HepG2 (cell line): ENCODE measurements at regions not wholly inside any gene's neighbourhood (a gene's known extent, or its start where the extent isn't known, plus 50 kb on each side); places are given as distances from the start of the nearest gene placed in this dataset.

Experiments used
- ATAC-seq: fragments of 200-7000 bp; cut with Tn5 transposase; 3 replicates; pipeline ENCODE4 v1.9.1; 2020; ENCODE audit warnings: mild to moderate bottlenecking, moderate library complexity
- BruUV-seq: library from RNA; stranded (reverse); fragments of 400-500 nt; replicated peaks from 2 replicates; lab custom pipeline; 2021; lab: Mats Ljungman, UMichigan
- CTCF ChIA-PET: fragments of 300-600 bp; formaldehyde crosslinking; extraction: SDS; loops from one replicate; lab custom pipeline; 2021; ENCODE audit warnings: low total read pairs, inconsistent platforms, low intra/inter-chr PET ratio; lab: Yijun Ruan, JAX
- POLR2A ChIA-PET: fragments of 350-600 bp; sonication (Branson Sonifier 250); formaldehyde crosslinking; loops from one replicate; lab custom pipeline; 2020; ENCODE audit warnings: antibody characterized with exemption, inconsistent platforms; lab: Yijun Ruan, JAX
- DNase-seq: peaks from one replicate; pipeline ENCODE4 v3.0.0-alpha.2; 2015; ENCODE audit warnings: low spot score
- FAIRE-seq: peaks from 3 replicates; lab custom pipeline; 2011; peaks lifted over from hg19 to GRCh38; lab: Jason Lieb, UNC
- H2AFZ ChIP-seq: one replicate; pipeline ENCODE4 v1.6.1; 2011; ENCODE audit warnings: low read length, inconsistent platforms
- H3K27ac ChIP-seq: fragments of 300-600 bp; 3 replicates; pipeline ENCODE4 v1.8.0; 2011; ENCODE audit warnings: mixed run types, mild to moderate bottlenecking, mixed read lengths, low read length, inconsistent platforms; ENCODE audit not compliant: insufficient read depth; ENCODE audit errors: extremely low read length
- H3K27me3 ChIP-seq, 2 experiments: fragments of 200-600 bp in 1 of 2; 2 replicates in 1 of 2; 3 replicates in 1 of 2; pipeline versions ENCODE4 v1.6.0 to v1.8.0; 2011; ENCODE audit warnings: low read length in 2 of 2, mild to moderate bottlenecking in 2 of 2, moderate library complexity in 2 of 2, inconsistent platforms in 1 of 2; ENCODE audit not compliant: insufficient read depth in 2 of 2, control insufficient read depth in 1 of 2
- H3K36me3 ChIP-seq, 2 experiments: fragments of 200-600 bp in 1 of 2; replicated peaks in 1 of 2; 2 replicates in 1 of 2; 3 replicates in 1 of 2; pipeline versions ENCODE4 v1.5.1 to v1.8.0; 2011; ENCODE audit warnings: low read length in 2 of 2, inconsistent platforms in 1 of 2; ENCODE audit not compliant: insufficient read depth in 2 of 2, control insufficient read depth in 1 of 2
- H3K4me1 ChIP-seq: 2 replicates; pipeline ENCODE4 v1.5.1; 2012; ENCODE audit warnings: low read length, inconsistent platforms; ENCODE audit not compliant: insufficient read depth
- H3K4me2 ChIP-seq: 2 replicates; pipeline ENCODE4 v1.6.0; 2011; ENCODE audit warnings: low read depth, low read length, inconsistent platforms
- H3K4me3 ChIP-seq, 3 experiments: fragments of 200-600 bp in 1 of 3; sonication (generic), shearing (Covaris generic) in 1 of 3; replicated peaks in 1 of 3; 2 replicates each; pipeline ENCODE4 v1.5.1; 2011 to 2016; ENCODE audit warnings: low read length in 3 of 3, inconsistent platforms in 2 of 3, low read depth in 2 of 3, mild to moderate bottlenecking in 2 of 3, control low read depth in 1 of 3, mixed read lengths in 1 of 3; ENCODE audit not compliant: insufficient read depth in 1 of 3
- H3K79me2 ChIP-seq: one replicate; pipeline ENCODE4 v1.6.1; 2011; ENCODE audit warnings: low read length, inconsistent platforms; ENCODE audit not compliant: insufficient read depth
- H3K9ac ChIP-seq: 2 replicates; pipeline ENCODE4 v1.6.0; 2011; ENCODE audit warnings: mild to moderate bottlenecking, low read depth, low read length, inconsistent platforms; ENCODE audit not compliant: insufficient read depth
- H3K9me3 ChIP-seq: 2 replicates; pipeline ENCODE4 v1.5.1; 2012; ENCODE audit warnings: mild to moderate bottlenecking, low read length
- H4K20me1 ChIP-seq: 2 replicates; pipeline ENCODE4 v1.6.0; 2011; ENCODE audit warnings: inconsistent platforms, mild to moderate bottlenecking, low read length, moderate library complexity; ENCODE audit not compliant: insufficient read depth
- CREB1 ChIP-seq, 2 experiments: fragments of 450-650 bp in 1 of 2; IDR thresholded peaks; 2 replicates each; pipeline ENCODE4 v1.6.1; 2016 to 2017; ENCODE audit warnings: control low read depth in 1 of 2, mild to moderate bottlenecking in 1 of 2, missing compliant biosample characterization in 1 of 2, missing genetic modification characterization in 1 of 2
- MAZ ChIP-seq, 2 experiments: sonication (generic) in 1 of 2; formaldehyde crosslinking in 1 of 2; IDR thresholded peaks; 2 replicates each; pipeline versions ENCODE4 v1.5.0 to v1.6.1; 2012 to 2020; ENCODE audit warnings: low read depth in 2 of 2, mild to moderate bottlenecking in 2 of 2, borderline replicate concordance in 1 of 2, improper control_type of control experiment in 1 of 2, low read length in 1 of 2, missing genetic modification reagents in 1 of 2, moderate library complexity in 1 of 2
- MLLT10 ChIP-seq: sonication (generic); formaldehyde crosslinking; IDR thresholded peaks from 2 replicates; pipeline ENCODE4 v1.4.0; 2020; ENCODE audit warnings: missing genetic modification reagents
- SNAI1 ChIP-seq: sonication (generic); formaldehyde crosslinking; IDR thresholded peaks from 2 replicates; pipeline ENCODE4 v1.5.0; 2020; ENCODE audit warnings: mild to moderate bottlenecking, missing genetic modification reagents, borderline replicate concordance
- YEATS4 ChIP-seq: sonication (generic); formaldehyde crosslinking; IDR thresholded peaks from 2 replicates; pipeline ENCODE4 v1.4.0; 2020; ENCODE audit warnings: missing genetic modification reagents, borderline replicate concordance
- ZNF138 ChIP-seq: sonication (generic); formaldehyde crosslinking; IDR thresholded peaks from 2 replicates; pipeline ENCODE4 v1.5.0; 2020; ENCODE audit warnings: mild to moderate bottlenecking, low read depth, missing genetic modification reagents
- ZNF235 ChIP-seq: sonication (generic); formaldehyde crosslinking; IDR thresholded peaks from 2 replicates; pipeline ENCODE4 v1.8.1; 2023; ENCODE audit warnings: mild to moderate bottlenecking, missing genetic modification reagents, borderline replicate concordance
- ZNF605 ChIP-seq: sonication (generic); formaldehyde crosslinking; IDR thresholded peaks from 2 replicates; pipeline ENCODE4 v1.8.0; 2022; ENCODE audit warnings: mild to moderate bottlenecking, missing genetic modification reagents
- ZNF720 ChIP-seq: sonication (generic); formaldehyde crosslinking; IDR thresholded peaks from 2 replicates; pipeline ENCODE4 v1.4.0; 2020; ENCODE audit warnings: missing genetic modification reagents
- WGBS: methylation state at CpG from one replicate; pipeline ENCODE4 v1.1.6; 2017; ENCODE audit warnings: low lambda C conversion rate; 5-methylcytosine and 5-hydroxymethylcytosine counted together
- in situ Hi-C: cut with HindIII; loops from 2 replicates; pipeline ENCODE4 v1.10.0; 2017; ENCODE audit warnings: low pct_unique_long_range_greater_than_20kb; ENCODE audit not compliant: extremely low pct_ligation_motif_present
- intact Hi-C: fragments of 100-400 bp; cut with micrococcal nuclease; formaldehyde crosslinking; loops from one replicate; pipeline ENCODE4 v1.10.0; 2022; ENCODE audit not compliant: unreplicated experiment
- TF ChIP-seq, protein P1 (sequence below): sonication (generic); formaldehyde crosslinking; IDR thresholded peaks from 2 replicates; pipeline ENCODE4 v1.5.0; 2020; ENCODE audit warnings: missing genetic modification reagents
- TF ChIP-seq, protein P2 (sequence below): sonication (generic); formaldehyde crosslinking; IDR thresholded peaks from 2 replicates; pipeline ENCODE4 v1.9.0; 2021; ENCODE audit warnings: missing genetic modification reagents, mild to moderate bottlenecking, borderline replicate concordance
- TF ChIP-seq, protein P3 (sequence below): sonication (generic); formaldehyde crosslinking; IDR thresholded peaks from 2 replicates; pipeline ENCODE4 v1.5.1; 2020; ENCODE audit warnings: missing genetic modification reagents, mild to moderate bottlenecking, borderline replicate concordance

GRCh38 chr2:146240391-146240790, 1604.4 kb upstream of the ACVR2A start:
- POLR2A ChIA-PET: no interaction called here
- H3K27ac ChIP-seq: no peak overlapping the region
- no peak overlapping the region for H3K4me2 ChIP-seq
- H2AFZ ChIP-seq: no peak overlapping the region
- intact Hi-C loops: no loop called here
- H3K36me3 ChIP-seq: no peaks in the 10 kb centered on the region
- in situ Hi-C loops: no loop called here
- FAIRE-seq: no peak
- no peaks in the 10 kb centered on the region for H4K20me1 ChIP-seq
- WGBS: 0% methylated on average over 2 of the region's 2 CpGs
- BruUV-seq: no TSS peak
- no peak for ATAC-seq
- CTCF ChIA-PET: no interaction called here
- H3K79me2 ChIP-seq: no peaks in the 10 kb centered on the region
- no peak for DNase-seq
- TF ChIP-seq, protein P1, sequence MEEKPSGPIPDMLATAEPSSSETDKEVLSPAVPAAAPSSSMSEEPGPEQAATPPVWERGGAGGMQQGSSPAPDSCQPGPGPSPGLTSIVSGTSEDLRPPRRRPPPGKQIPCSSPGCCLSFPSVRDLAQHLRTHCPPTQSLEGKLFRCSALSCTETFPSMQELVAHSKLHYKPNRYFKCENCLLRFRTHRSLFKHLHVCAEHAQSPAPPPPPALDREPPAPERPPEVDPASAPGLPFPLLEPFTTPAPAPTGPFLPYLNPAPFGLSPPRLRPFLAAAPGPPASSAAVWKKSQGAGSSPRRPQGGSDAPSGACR: no peak
- TF ChIP-seq ZNF720 (no peak), ZNF605 (CRISPR knock-in tag) (no peak), SNAI1 (CRISPR knock-in tag) (no peak), CREB1 (IDR thresholded peaks at IDR 0.05) (no peak), CREB1 (CRISPR knock-in tag; IDR thresholded peaks at IDR 0.05) (no peak), MLLT10 (CRISPR knock-in tag) (no peak), YEATS4 (CRISPR knock-in tag) (no peak), MAZ (IDR thresholded peaks at IDR 0.05; ENCODE audit: borderline replicate concordance, low read depth, low read length) (no peak), MAZ (CRISPR knock-in tag; IDR thresholded peaks at IDR 0.05; ENCODE audit: low read depth) (no peak), ZNF138 (no peak), ZNF235 (no peak)
- TF ChIP-seq, protein P2, sequence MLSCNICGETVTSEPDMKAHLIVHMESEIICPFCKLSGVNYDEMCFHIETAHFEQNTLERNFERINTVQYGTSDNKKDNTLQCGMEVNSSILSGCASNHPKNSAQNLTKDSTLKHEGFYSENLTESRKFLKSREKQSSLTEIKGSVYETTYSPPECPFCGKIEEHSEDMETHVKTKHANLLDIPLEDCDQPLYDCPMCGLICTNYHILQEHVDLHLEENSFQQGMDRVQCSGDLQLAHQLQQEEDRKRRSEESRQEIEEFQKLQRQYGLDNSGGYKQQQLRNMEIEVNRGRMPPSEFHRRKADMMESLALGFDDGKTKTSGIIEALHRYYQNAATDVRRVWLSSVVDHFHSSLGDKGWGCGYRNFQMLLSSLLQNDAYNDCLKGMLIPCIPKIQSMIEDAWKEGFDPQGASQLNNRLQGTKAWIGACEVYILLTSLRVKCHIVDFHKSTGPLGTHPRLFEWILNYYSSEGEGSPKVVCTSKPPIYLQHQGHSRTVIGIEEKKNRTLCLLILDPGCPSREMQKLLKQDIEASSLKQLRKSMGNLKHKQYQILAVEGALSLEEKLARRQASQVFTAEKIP (CRISPR knock-in tag): no peak
- TF ChIP-seq, protein P3, sequence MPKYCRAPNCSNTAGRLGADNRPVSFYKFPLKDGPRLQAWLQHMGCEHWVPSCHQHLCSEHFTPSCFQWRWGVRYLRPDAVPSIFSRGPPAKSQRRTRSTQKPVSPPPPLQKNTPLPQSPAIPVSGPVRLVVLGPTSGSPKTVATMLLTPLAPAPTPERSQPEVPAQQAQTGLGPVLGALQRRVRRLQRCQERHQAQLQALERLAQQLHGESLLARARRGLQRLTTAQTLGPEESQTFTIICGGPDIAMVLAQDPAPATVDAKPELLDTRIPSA (CRISPR knock-in tag): no peak
- H3K9ac ChIP-seq: no peak overlapping the region
- H3K9me3 ChIP-seq: no peaks in the 10 kb centered on the region
- no peak overlapping the region for H3K4me3 ChIP-seq
- H3K27me3 ChIP-seq: no peaks in the 10 kb centered on the region
- H3K4me1 ChIP-seq: no peaks in the 10 kb centered on the region
